ENCODE measurements at regions not wholly inside any gene's neighbourhood (a gene's known extent, or its start where the extent isn't known, plus 50 kb on each side); places are given as distances from the start of the nearest gene placed in this dataset.

DNA sequence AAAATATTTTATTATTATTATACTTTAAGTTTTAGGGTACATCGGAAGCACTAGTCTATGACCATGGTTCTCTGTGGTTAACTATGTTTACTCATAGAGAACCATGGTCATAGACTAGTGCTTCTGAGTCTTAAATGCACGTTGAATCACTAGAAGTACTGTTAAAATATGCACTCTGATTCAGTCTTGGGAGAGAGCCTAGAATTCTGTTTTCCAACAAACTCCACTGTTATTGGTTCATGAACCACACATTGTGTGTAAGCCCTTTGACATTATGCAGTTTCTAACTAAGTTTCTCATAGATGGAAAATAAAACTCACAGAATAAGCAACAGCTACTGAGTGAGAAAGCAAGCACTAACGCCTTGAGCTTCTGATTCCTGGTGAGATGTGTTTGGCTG is 1120.6 kb downstream of the SORCS1 start (continued):
- TF ChIP-seq, protein P1, sequence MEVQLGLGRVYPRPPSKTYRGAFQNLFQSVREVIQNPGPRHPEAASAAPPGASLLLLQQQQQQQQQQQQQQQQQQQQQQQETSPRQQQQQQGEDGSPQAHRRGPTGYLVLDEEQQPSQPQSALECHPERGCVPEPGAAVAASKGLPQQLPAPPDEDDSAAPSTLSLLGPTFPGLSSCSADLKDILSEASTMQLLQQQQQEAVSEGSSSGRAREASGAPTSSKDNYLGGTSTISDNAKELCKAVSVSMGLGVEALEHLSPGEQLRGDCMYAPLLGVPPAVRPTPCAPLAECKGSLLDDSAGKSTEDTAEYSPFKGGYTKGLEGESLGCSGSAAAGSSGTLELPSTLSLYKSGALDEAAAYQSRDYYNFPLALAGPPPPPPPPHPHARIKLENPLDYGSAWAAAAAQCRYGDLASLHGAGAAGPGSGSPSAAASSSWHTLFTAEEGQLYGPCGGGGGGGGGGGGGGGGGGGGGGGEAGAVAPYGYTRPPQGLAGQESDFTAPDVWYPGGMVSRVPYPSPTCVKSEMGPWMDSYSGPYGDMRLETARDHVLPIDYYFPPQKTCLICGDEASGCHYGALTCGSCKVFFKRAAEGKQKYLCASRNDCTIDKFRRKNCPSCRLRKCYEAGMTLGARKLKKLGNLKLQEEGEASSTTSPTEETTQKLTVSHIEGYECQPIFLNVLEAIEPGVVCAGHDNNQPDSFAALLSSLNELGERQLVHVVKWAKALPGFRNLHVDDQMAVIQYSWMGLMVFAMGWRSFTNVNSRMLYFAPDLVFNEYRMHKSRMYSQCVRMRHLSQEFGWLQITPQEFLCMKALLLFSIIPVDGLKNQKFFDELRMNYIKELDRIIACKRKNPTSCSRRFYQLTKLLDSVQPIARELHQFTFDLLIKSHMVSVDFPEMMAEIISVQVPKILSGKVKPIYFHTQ (CRISPR knock-in tag; IDR thresholded peaks at IDR 0.05): no peak
- no peak for TF ChIP-seq MAX (CRISPR knock-in tag; IDR thresholded peaks at IDR 0.05)
- TF ChIP-seq ZNF317 (CRISPR knock-in tag; IDR thresholded peaks at IDR 0.05; ENCODE audit: borderline replicate concordance, low read depth): no peak
- TF ChIP-seq ZBTB21 (CRISPR knock-in tag; IDR thresholded peaks at IDR 0.05; ENCODE audit: borderline replicate concordance): no peak
- TF ChIP-seq IRF2 (CRISPR knock-in tag; IDR thresholded peaks at IDR 0.05; ENCODE audit: borderline replicate concordance, low read depth): no peak
- no peak for TF ChIP-seq JUN (CRISPR knock-in tag; IDR thresholded peaks at IDR 0.05)
- TF ChIP-seq NFATC4 (CRISPR knock-in tag; IDR thresholded peaks at IDR 0.05): no peak
- no peak for TF ChIP-seq SP1 (CRISPR knock-in tag; conservative IDR thresholded peaks at IDR 0.05)
- TF ChIP-seq NFYB (CRISPR knock-in tag; conservative IDR thresholded peaks at IDR 0.05; ENCODE audit: low read depth): no peak

DNA sequence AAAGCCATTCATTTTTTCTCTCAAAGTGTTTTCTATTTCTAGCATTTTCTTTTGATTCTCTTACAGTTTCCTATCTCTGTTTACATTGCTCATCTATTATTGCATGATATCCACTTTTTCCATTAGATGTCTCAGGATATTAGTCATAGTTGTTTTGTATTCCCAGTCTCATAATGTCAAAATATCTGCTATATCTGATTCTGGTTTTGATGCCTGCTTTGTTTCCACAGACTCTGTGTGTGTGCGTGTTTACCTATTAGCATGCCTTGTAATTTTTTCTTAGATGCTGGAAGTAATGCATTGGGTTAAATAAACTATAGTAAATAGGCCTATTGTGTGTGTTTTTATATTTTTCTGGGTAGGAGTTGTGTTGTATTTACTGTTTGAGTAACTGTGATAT is 1126.3 kb downstream of the SORCS1 start:
- Mint-ChIP-seq H3K36me3 (peaks cover 8% of the 10 kb centered on the region), H3K4me3 (no peak overlapping the region), H3K27ac (no peak overlapping the region; the same call in 1 of the 2 replicates), H3K27me3 (ENCODE audit: low read depth) (no peaks in the 10 kb centered on the region; the same call in 1 of the 2 replicates), H3K9me3 (peaks cover 21% of the 10 kb centered on the region), H3K4me1 (no peaks in the 10 kb centered on the region)
- TF ChIP-seq, protein P2, sequence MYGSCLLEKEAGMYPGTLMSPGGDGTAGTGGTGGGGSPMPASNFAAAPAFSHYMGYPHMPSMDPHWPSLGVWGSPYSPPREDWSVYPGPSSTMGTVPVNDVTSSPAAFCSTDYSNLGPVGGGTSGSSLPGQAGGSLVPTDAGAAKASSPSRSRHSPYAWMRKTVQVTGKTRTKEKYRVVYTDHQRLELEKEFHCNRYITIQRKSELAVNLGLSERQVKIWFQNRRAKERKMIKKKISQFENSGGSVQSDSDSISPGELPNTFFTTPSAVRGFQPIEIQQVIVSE (CRISPR knock-in tag; IDR thresholded peaks at IDR 0.05; ENCODE audit: borderline replicate concordance): no peak
- TF ChIP-seq ZBTB21 (CRISPR knock-in tag; IDR thresholded peaks at IDR 0.05; ENCODE audit: borderline replicate concordance): no peak
- no peak for TF ChIP-seq ERG (CRISPR knock-in tag; IDR thresholded peaks at IDR 0.05)
- TF ChIP-seq, protein P1 (CRISPR knock-in tag; IDR thresholded peaks at IDR 0.05): no peak
- no peak for TF ChIP-seq SOX15 (CRISPR knock-in tag; IDR thresholded peaks at IDR 0.05)
- TF ChIP-seq ZNF532 (CRISPR knock-in tag; IDR thresholded peaks at IDR 0.05; ENCODE audit: borderline replicate concordance): no peak
- no peak for TF ChIP-seq ETV6 (CRISPR knock-in tag; IDR thresholded peaks at IDR 0.05)
- TF ChIP-seq, protein P3, sequence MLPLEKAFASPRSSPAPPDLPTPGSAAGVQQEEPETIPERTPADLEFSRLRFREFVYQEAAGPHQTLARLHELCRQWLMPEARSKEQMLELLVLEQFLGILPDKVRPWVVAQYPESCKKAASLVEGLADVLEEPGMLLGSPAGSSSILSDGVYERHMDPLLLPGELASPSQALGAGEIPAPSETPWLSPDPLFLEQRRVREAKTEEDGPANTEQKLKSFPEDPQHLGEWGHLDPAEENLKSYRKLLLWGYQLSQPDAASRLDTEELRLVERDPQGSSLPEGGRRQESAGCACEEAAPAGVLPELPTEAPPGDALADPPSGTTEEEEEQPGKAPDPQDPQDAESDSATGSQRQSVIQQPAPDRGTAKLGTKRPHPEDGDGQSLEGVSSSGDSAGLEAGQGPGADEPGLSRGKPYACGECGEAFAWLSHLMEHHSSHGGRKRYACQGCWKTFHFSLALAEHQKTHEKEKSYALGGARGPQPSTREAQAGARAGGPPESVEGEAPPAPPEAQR (CRISPR knock-in tag; IDR thresholded peaks at IDR 0.05): no peak
- TF ChIP-seq ZNF121 (CRISPR knock-in tag; IDR thresholded peaks at IDR 0.05): no peak
- no peak for TF ChIP-seq IRF2 (CRISPR knock-in tag; IDR thresholded peaks at IDR 0.05; ENCODE audit: borderline replicate concordance, low read depth)
- TF ChIP-seq TEAD1 (CRISPR knock-in tag; IDR thresholded peaks at IDR 0.05): no peak
- TF ChIP-seq ZNF671 (CRISPR knock-in tag; IDR thresholded peaks at IDR 0.05): no peak
- TF ChIP-seq MLX (CRISPR knock-in tag; IDR thresholded peaks at IDR 0.05): no peak
- ATAC-seq (no peak), DNase-seq (ENCODE audit: low spot score) (no peak)
- CTCF ChIA-PET: no interaction called here
- POLR2A ChIA-PET: no interaction called here
